T-cell (primary cell): ENCODE measurements at regions not wholly inside any gene's neighbourhood (a gene's known extent, or its start where the extent isn't known, plus 50 kb on each side); places are given as distances from the start of the nearest gene placed in this dataset.

ENCODE experiments used
- ATAC-seq, 4 experiments: fragments of 200-7000 bp in 3 of 4; fragments of 150-1000 bp in 1 of 4; cut with Tn5 transposase; replicated peaks in 1 of 4; 1 replicate in 3 of 4; 2 replicates in 1 of 4; pipeline ENCODE4 v1.10.0; 2021; ENCODE audit warnings: moderate library complexity in 3 of 4, mild to moderate bottlenecking in 2 of 4, moderate number of reproducible peaks in 1 of 4
- CTCF ChIA-PET, 2 donors: fragments of 300-600 bp; sonication (Branson Sonifier 250); formaldehyde crosslinking; loops; one replicate each; lab custom pipeline; 2022; ENCODE audit warnings: antibody characterized with exemption in 2 of 2; lab: Charles Lee
- POLR2A ChIA-PET, 2 donors: fragments of 300-600 bp; sonication (Branson Sonifier 250); formaldehyde crosslinking; loops; one replicate each; lab custom pipeline; 2022; ENCODE audit warnings: antibody characterized with exemption in 2 of 2; lab: Charles Lee
- DNase-seq, 35 experiments: peaks; one replicate each; pipeline versions ENCODE4 v3.0.0 to v3.0.0-alpha.2; 2013 to 2023
- H3K27ac ChIP-seq: one replicate; pipeline ENCODE4 v1.5.1; 2013; ENCODE audit warnings: low read length
- H3K27me3 ChIP-seq, 2 experiments: replicated peaks in 1 of 2; 1 replicate in 1 of 2; 2 replicates in 1 of 2; pipeline versions ENCODE4 v1.6.1 to v1.7.0; 2013; ENCODE audit warnings: low read length in 1 of 2, mixed read lengths in 1 of 2; ENCODE audit not compliant: control insufficient read depth in 2 of 2, insufficient read depth in 2 of 2; ENCODE audit errors: extremely low read depth in 1 of 2
- H3K36me3 ChIP-seq, 2 donors: 1 replicate in 1 of 2; 2 replicates in 1 of 2; pipeline versions ENCODE4 v1.6.1 to v1.7.0; 2013; ENCODE audit warnings: low read length in 1 of 2; ENCODE audit not compliant: control insufficient read depth in 2 of 2, insufficient read depth in 1 of 2; ENCODE audit errors: extremely low read depth in 1 of 2
- H3K4me1 ChIP-seq, 2 experiments: 1 replicate in 1 of 2; 2 replicates in 1 of 2; pipeline versions ENCODE4 v1.6.1 to v1.7.0; 2013; ENCODE audit warnings: low read length in 2 of 2, mixed read lengths in 1 of 2; ENCODE audit not compliant: insufficient read depth in 2 of 2, control insufficient read depth in 1 of 2; ENCODE audit errors: extremely low read depth in 1 of 2
- H3K4me3 ChIP-seq, 2 donors: 1 replicate in 1 of 2; 2 replicates in 1 of 2; pipeline versions ENCODE4 v1.5.1 to v1.7.0; 2013; ENCODE audit warnings: mild to moderate bottlenecking in 2 of 2, low read length in 1 of 2, moderate library complexity in 1 of 2; ENCODE audit not compliant: control insufficient read depth in 1 of 2; ENCODE audit errors: extremely low read depth in 1 of 2
- H3K9me3 ChIP-seq: 2 replicates; pipeline ENCODE4 v1.7.0; 2013
- H3K27ac Mint-ChIP-seq, 2 donors: one replicate each; pipeline ENCODE4 v1.8.0; 2020 to 2021; ENCODE audit warnings: mild to moderate bottlenecking in 2 of 2, mixed read lengths in 2 of 2
- H3K27me3 Mint-ChIP-seq, 2 donors: one replicate each; pipeline ENCODE4 v1.8.0; 2021 to 2022; ENCODE audit warnings: mixed read lengths in 2 of 2
- H3K36me3 Mint-ChIP-seq: one replicate; pipeline ENCODE4 v1.8.0; 2021; ENCODE audit warnings: mixed read lengths
- H3K4me1 Mint-ChIP-seq, 3 donors: one replicate each; pipeline ENCODE4 v1.8.0; 2020 to 2022; ENCODE audit warnings: mixed read lengths in 3 of 3, mild to moderate bottlenecking in 1 of 3
- H3K4me3 Mint-ChIP-seq, 3 donors: one replicate each; pipeline ENCODE4 v1.8.0; 2020 to 2022; ENCODE audit warnings: mild to moderate bottlenecking in 3 of 3, mixed read lengths in 3 of 3, moderate library complexity in 3 of 3
- H3K9me3 Mint-ChIP-seq, 3 donors: one replicate each; pipeline ENCODE4 v1.8.0; 2020 to 2022; ENCODE audit warnings: mixed read lengths in 3 of 3
- WGBS: methylation state at CpG from one replicate; pipeline ENCODE4 v1.1.5; 2013; ENCODE audit warnings: missing lambda C conversion rate; ENCODE audit not compliant: insufficient coverage; 5-methylcytosine and 5-hydroxymethylcytosine counted together

DNA sequence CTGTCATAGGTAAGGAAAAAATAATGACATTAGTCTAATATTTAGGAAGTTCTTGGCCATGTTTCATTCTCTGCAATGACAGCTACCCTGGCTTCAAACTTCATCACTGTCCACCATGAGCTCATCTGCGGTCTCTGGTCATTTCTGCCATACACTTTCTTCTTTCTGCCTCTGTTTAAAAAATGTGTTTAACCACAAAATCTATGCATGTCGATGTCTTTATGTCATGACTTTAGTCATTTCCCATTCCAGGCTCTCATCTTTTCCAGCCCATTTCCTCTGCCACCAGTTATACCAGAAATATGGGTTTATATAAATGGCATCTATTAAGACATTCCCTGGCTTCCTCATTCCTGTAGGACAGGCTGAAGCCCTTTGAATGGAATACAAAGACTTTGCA, 68.5 kb upstream of the DUSP10 start:
- CTCF ChIA-PET, result interaction anchor here (0.7 to 1.2 kb wide), 2 partner anchors 11 to 944 kb away, joined by 4 read pairs; no protein-coding TSS in a partner anchor
- Mint-ChIP-seq H3K27me3 (no peaks in the 10 kb centered on the region), H3K4me1 (peaks cover 28 to 37% (median 29%) of the 10 kb centered on the region in 3 donors), H3K27ac (no peak overlapping the region), H3K36me3 (no peaks in the 10 kb centered on the region), H3K4me3 (peak overlapping the region in 1 of 3 donors; percentile 11), H3K9me3 (no peaks in the 10 kb centered on the region)
- DNase-seq (no peak), ATAC-seq (no peak)
- no peaks in the 10 kb centered on the region for H3K27me3 ChIP-seq
- WGBS, result no CpG with 5 or more reads among the region's 2 CpGs
- no peaks in the 10 kb centered on the region for H3K36me3 ChIP-seq
- peaks cover 2 to 8% of the 10 kb centered on the region in 2 experiments for H3K4me1 ChIP-seq
- no peaks in the 10 kb centered on the region for H3K9me3 ChIP-seq
- no peak overlapping the region for H3K4me3 ChIP-seq
- no peak overlapping the region for H3K27ac ChIP-seq
- POLR2A ChIA-PET, result no interaction called here

DNA sequence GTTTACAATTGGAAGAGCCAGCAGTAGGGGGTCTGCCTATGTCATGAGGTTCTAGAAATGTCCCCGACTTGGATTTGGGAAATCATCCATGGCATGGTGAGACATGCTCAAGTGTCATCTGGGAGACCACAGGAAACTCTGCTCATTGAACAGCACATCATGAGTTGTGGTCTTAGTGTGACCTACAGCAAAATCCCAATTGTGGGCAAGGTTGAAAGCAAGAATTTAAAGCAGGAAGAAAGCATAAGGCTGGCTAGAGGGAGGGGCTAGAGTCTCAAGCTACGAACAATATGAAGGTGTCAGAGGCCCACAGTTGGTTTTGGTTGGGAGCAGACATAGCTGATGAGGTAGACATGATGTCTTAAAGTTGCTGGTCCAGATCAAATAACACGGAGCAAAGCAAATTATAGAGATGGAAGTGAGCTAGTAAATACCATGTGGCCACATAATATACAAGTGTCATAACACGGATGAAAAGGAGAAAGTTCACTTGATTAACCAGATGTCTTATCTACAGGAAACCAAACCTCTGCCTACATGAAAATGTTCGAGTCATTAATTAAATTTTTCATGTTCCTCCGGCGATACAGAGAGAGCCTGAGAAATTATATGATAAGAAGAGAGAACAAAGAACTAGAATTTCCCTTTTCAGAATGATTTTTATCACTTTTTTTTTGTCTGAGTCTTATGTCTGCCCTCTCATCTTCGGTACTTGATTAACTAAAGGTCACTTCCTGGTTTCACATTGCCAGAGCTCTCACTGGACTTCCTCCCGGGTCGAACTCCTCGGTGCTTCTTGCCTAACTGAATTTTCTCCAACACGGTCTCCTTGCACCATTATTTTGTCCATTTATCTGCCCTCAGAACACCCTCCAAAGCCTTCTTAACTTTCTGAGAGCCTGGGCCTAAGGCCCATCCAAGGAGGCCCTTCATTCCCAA, 67.5 kb upstream of the DUSP10 start:
- no peaks in the 10 kb centered on the region for H3K27me3 Mint-ChIP-seq
- POLR2A ChIA-PET, result interaction anchor here (0.6 to 1.0 kb wide), 4 partner anchors 9 to 561 kb away, joined by 3 to 6 read pairs (median 3); partner anchors contain the start of gene DUSP10 (in 1 of the 2)
- Histone ChIP-seq H3K4me3 (no peak overlapping the region), H3K9me3 (no peaks in the 10 kb centered on the region), H3K27ac (no peak overlapping the region), H3K27me3 (no peaks in the 10 kb centered on the region), H3K4me1 (peaks cover 2 to 8% of the 10 kb centered on the region in 2 experiments), H3K36me3 (no peaks in the 10 kb centered on the region)
- peak overlapping the region in 1 of 2 donors; percentile 50 for H3K27ac Mint-ChIP-seq
- H3K9me3 Mint-ChIP-seq, result no peaks in the 10 kb centered on the region
- H3K4me1 Mint-ChIP-seq, result peaks cover 28 to 37% (median 29%) of the 10 kb centered on the region in 3 donors
- H3K36me3 Mint-ChIP-seq, result no peaks in the 10 kb centered on the region
- 17% methylated on average over 6 of the region's 12 CpGs for WGBS
- DNase-seq (peak in 1 of 35 experiments; percentile 35), ATAC-seq (peak in 3 of 4 experiments; percentile 12 to 50 (median 30))
- CTCF ChIA-PET, result interaction anchor here in 1 of 2 donors (0.9 to 1.2 kb wide), 2 partner anchors 12 to 26 kb away, joined by 3 to 4 read pairs; no protein-coding TSS in a partner anchor
- peak overlapping the region; percentile 7 to 40 (median 11) for H3K4me3 Mint-ChIP-seq

DNA sequence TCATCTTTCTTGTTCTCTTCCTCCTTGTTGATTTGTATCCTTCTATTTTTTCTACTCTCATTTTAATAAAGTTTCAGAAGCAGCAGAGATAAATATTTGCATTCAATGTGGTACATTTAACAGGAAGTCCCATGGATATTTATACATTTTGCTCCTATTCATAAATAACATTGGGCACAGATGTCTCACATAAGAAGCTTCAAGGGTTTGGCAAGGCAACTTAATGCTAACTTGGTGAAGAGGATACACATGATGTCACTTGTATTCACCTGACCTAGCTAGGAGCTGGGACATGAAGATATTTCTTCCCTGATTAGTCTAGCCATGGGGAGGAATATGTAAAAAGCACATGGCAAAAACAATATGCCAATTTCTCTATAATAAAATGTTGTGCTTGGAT, 65.1 kb upstream of the DUSP10 start:
- no peaks in the 10 kb centered on the region for H3K36me3 Mint-ChIP-seq
- no peak for ATAC-seq
- Histone ChIP-seq H3K36me3 (no peaks in the 10 kb centered on the region), H3K4me1 (peaks cover 2 to 8% of the 10 kb centered on the region in 2 experiments), H3K27me3 (no peaks in the 10 kb centered on the region), H3K9me3 (no peaks in the 10 kb centered on the region), H3K4me3 (no peak overlapping the region), H3K27ac (no peak overlapping the region)
- no peak for DNase-seq
- ChIA-PET CTCF (no interaction called here), POLR2A (interaction anchor here in 1 of 2 donors (0.7 kb wide), 1 partner anchor 751 kb away, joined by 3 read pairs; no protein-coding TSS in a partner anchor)
- no peak overlapping the region for H3K4me3 Mint-ChIP-seq
- H3K9me3 Mint-ChIP-seq, result no peaks in the 10 kb centered on the region
- H3K27me3 Mint-ChIP-seq, result no peaks in the 10 kb centered on the region
- peaks cover 29 to 42% (median 30%) of the 10 kb centered on the region in 3 donors for H3K4me1 Mint-ChIP-seq
- no peak overlapping the region for H3K27ac Mint-ChIP-seq

DNA sequence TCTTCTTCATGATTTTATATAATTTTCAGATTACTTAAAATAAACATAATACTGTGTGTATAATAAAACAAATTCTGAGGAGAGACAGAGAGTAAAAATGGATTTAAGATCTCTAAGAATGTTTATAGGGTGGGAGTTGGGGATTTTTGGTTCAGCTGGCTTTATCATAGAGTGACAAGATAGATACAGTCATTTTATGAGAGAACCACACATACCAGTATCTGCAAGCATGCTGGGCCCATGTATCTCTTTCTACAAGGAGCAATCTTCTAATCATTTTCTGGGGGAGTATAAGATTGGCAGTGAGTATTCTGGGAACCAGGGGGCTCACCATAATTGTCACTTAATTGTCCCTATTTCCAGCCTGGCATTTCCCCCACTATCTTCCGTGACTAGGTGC, 64.3 kb upstream of the DUSP10 start:
- Histone ChIP-seq H3K27ac (no peak overlapping the region), H3K27me3 (no peaks in the 10 kb centered on the region), H3K36me3 (no peaks in the 10 kb centered on the region), H3K4me1 (peaks cover 2 to 8% of the 10 kb centered on the region in 2 experiments), H3K4me3 (no peak overlapping the region), H3K9me3 (no peaks in the 10 kb centered on the region)
- Mint-ChIP-seq H3K4me3 (no peak overlapping the region), H3K9me3 (no peaks in the 10 kb centered on the region), H3K27ac (no peak overlapping the region), H3K36me3 (no peaks in the 10 kb centered on the region), H3K27me3 (no peaks in the 10 kb centered on the region), H3K4me1 (peaks cover 25 to 42% (median 26%) of the 10 kb centered on the region in 3 donors)
- ChIA-PET CTCF (no interaction called here), POLR2A (no interaction called here)
- WGBS, result no CpG with 5 or more reads among the region's 1 CpG
- DNase-seq (no peak), ATAC-seq (no peak)

DNA sequence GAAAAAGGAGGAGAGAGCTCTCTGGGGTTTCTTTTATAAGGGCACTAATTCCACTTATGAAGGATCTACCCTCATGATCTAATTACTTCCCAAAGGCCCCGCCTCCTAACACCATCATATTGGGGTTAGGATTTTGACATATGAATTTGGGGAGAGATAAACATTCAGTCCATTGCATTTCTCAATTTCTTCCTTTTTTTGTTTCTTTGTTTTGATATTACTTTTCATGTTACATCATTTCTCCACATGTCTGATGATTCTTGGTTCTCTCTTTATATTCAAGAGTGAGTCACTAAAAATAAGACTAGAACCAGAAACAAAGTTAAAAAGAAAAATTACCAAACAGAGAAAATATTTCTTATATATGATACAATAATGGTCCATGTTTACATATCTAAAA, 63.2 kb upstream of the DUSP10 start:
- H3K4me3 ChIP-seq, result no peak overlapping the region
- no CpG with 5 or more reads among the region's 1 CpG for WGBS
- no peaks in the 10 kb centered on the region for H3K36me3 ChIP-seq
- no peak overlapping the region for H3K27ac Mint-ChIP-seq
- ChIA-PET POLR2A (no interaction called here), CTCF (no interaction called here)
- H3K27ac ChIP-seq, result no peak overlapping the region
- no peak for DNase-seq
- ATAC-seq, result no peak
- peaks cover 2 to 11% of the 10 kb centered on the region in 2 experiments for H3K4me1 ChIP-seq
- no peak overlapping the region for H3K4me3 Mint-ChIP-seq
- H3K27me3 Mint-ChIP-seq, result no peaks in the 10 kb centered on the region
- peaks cover 14 to 37% (median 21%) of the 10 kb centered on the region in 3 donors for H3K4me1 Mint-ChIP-seq
- peaks cover 0 to 3% (median 3%) of the 10 kb centered on the region in 3 donors for H3K9me3 Mint-ChIP-seq
- H3K36me3 Mint-ChIP-seq, result no peaks in the 10 kb centered on the region
- no peaks in the 10 kb centered on the region for H3K27me3 ChIP-seq
- H3K9me3 ChIP-seq, result no peaks in the 10 kb centered on the region

DNA sequence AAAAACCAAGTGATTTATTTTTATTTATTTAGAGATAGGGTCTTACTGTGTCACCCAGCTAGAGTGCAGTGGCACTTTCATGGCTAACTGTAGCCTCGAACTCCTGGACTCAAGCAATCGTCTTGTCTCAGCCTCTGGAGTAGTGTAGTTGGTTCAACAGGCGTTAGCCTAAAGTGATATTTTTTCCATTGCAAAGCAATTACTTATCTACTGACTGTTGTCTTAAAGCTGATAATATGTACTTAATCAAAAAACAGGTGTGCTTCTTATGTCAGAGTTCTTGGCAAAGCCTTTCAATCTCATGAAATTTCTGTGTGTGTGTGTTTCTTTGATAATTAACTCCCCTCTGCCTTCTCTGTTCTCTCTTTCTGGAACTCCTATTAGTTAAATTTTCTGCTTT, 62.4 kb upstream of the DUSP10 start:
- H3K27ac Mint-ChIP-seq, result no peak overlapping the region
- ATAC-seq, result no peak
- H3K27ac ChIP-seq, result no peak overlapping the region
- H3K4me3 ChIP-seq, result no peak overlapping the region
- POLR2A ChIA-PET, result no interaction called here
- peaks cover 0 to 7% of the 10 kb centered on the region in 2 experiments for H3K4me1 ChIP-seq
- peaks cover 4 to 8% (median 6%) of the 10 kb centered on the region in 3 donors for H3K9me3 Mint-ChIP-seq
- CTCF ChIA-PET, result no interaction called here
- H3K27me3 ChIP-seq, result no peaks in the 10 kb centered on the region
- no peak for DNase-seq
- H3K27me3 Mint-ChIP-seq, result no peaks in the 10 kb centered on the region
- 40% methylated on average over 1 of the region's 3 CpGs for WGBS
- no peaks in the 10 kb centered on the region for H3K36me3 ChIP-seq
- no peaks in the 10 kb centered on the region for H3K36me3 Mint-ChIP-seq
- peaks cover 6 to 30% (median 13%) of the 10 kb centered on the region in 3 donors for H3K4me1 Mint-ChIP-seq
- H3K9me3 ChIP-seq, result no peaks in the 10 kb centered on the region
- H3K4me3 Mint-ChIP-seq, result no peak overlapping the region
